Fibroblast of mammary gland (primary cell): ENCODE measurements at regions not wholly inside any gene's neighbourhood (a gene's known extent, or its start where the extent isn't known, plus 50 kb on each side); places are given as distances from the start of the nearest gene placed in this dataset.
A peak's percentile ranks its signal among the peaks of the same experiment; 100 is the strongest.

Experiments used
- DNase-seq: peaks from one replicate; pipeline ENCODE4 v3.0.0-alpha.2; 2010; ENCODE audit warnings: low read depth
- H3K4me3 ChIP-seq: 2 replicates; pipeline ENCODE4 v1.5.1; 2011; ENCODE audit warnings: low read depth, mild to moderate bottlenecking, low read length, moderate library complexity; ENCODE audit not compliant: control insufficient read depth
- CTCF ChIP-seq: conservative IDR thresholded peaks from 2 replicates; pipeline ENCODE4 v1.5.1; 2011; ENCODE audit warnings: low read depth, low read length, inconsistent platforms; ENCODE audit not compliant: control insufficient read depth, insufficient read depth

GRCh38 chr7:155166673-155167370 is 96.7 kb downstream of the HTR5A start:
- H3K4me3 ChIP-seq: no peak overlapping the region

GRCh38 chr7:155167706-155168365 is 97.7 kb downstream of the HTR5A start:
- no peak overlapping the region for H3K4me3 ChIP-seq
- DNase-seq: no peak
- TF ChIP-seq CTCF: no peak

More at GRCh38 chr7:155166673-155167370, 96.7 kb downstream of the HTR5A start:
- DNase-seq: peak; percentile 95
- no peak for TF ChIP-seq CTCF

GRCh38 chr7:155168597-155169480 is 98.7 kb downstream of the HTR5A start:
- no peak for DNase-seq
- no peak for TF ChIP-seq CTCF
- H3K4me3 ChIP-seq: no peak overlapping the region

GRCh38 chr7:155169498-155170065 is 99.5 kb downstream of the HTR5A start:
- no peak overlapping the region for H3K4me3 ChIP-seq
- no peak for DNase-seq
- TF ChIP-seq CTCF: no peak

GRCh38 chr7:155170331-155170730 is 100.2 kb downstream of the HTR5A start:
- H3K4me3 ChIP-seq: no peak overlapping the region
- no peak for DNase-seq
- no peak for TF ChIP-seq CTCF

GRCh38 chr7:155172141-155172540 is 102.0 kb downstream of the HTR5A start:
- no peak for TF ChIP-seq CTCF
- DNase-seq: no peak

More at GRCh38 chr7:155172141-155172540, 102.0 kb downstream of the HTR5A start:
- no peak overlapping the region for H3K4me3 ChIP-seq
